Trophoblast cell (in vitro differentiated cells and primary cell): ENCODE measurements at regions not wholly inside any gene's neighbourhood (a gene's known extent, or its start where the extent isn't known, plus 50 kb on each side); places are given as distances from the start of the nearest gene placed in this dataset.

Experiments used
- DNase-seq, 2 donors: peaks; one replicate each; pipeline ENCODE4 v3.0.0-alpha.2; 2016
- H2AFZ ChIP-seq: 2 replicates; pipeline ENCODE4 v1.6.1; 2013; ENCODE audit warnings: low read length, moderate library complexity, mild to moderate bottlenecking; ENCODE audit not compliant: insufficient read depth, poor library complexity
- H2AK5ac ChIP-seq: 2 replicates; pipeline ENCODE4 v1.6.1; 2013; ENCODE audit warnings: mild to moderate bottlenecking, low read length
- H2BK120ac ChIP-seq: 2 replicates; pipeline ENCODE4 v1.6.1; 2013; ENCODE audit warnings: low read length, mild to moderate bottlenecking, moderate library complexity; ENCODE audit not compliant: insufficient read depth, poor library complexity
- H2BK12ac ChIP-seq: 2 replicates; pipeline ENCODE4 v1.6.1; 2013; ENCODE audit warnings: mild to moderate bottlenecking, low read length, moderate library complexity
- H2BK5ac ChIP-seq: 2 replicates; pipeline ENCODE4 v1.6.1; 2013; ENCODE audit warnings: low read length, low read depth, moderate library complexity, mild to moderate bottlenecking; ENCODE audit not compliant: poor library complexity
- H3K14ac ChIP-seq: 2 replicates; pipeline ENCODE4 v1.6.1; 2013; ENCODE audit warnings: mild to moderate bottlenecking, low read length
- H3K18ac ChIP-seq: 2 replicates; pipeline ENCODE4 v1.6.1; 2013; ENCODE audit warnings: mild to moderate bottlenecking, low read length
- H3K23ac ChIP-seq: 2 replicates; pipeline ENCODE4 v1.6.1; 2013; ENCODE audit warnings: low read length
- H3K27ac ChIP-seq: 2 replicates; pipeline ENCODE4 v1.5.1; 2013; ENCODE audit warnings: low read depth, mild to moderate bottlenecking, inconsistent platforms, low read length, moderate library complexity
- H3K27me3 ChIP-seq: 2 replicates; pipeline ENCODE4 v1.6.1; 2013; ENCODE audit warnings: inconsistent platforms, mild to moderate bottlenecking, low read length, moderate library complexity; ENCODE audit not compliant: insufficient read depth
- H3K36me3 ChIP-seq, 2 experiments: 1 replicate in 1 of 2; 2 replicates in 1 of 2; pipeline ENCODE4 v1.6.1; 2013; ENCODE audit warnings: low read length in 2 of 2, mild to moderate bottlenecking in 2 of 2, moderate library complexity in 1 of 2; ENCODE audit not compliant: insufficient read depth in 2 of 2, control insufficient read depth in 1 of 2
- H3K4ac ChIP-seq: 2 replicates; pipeline ENCODE4 v1.6.1; 2013; ENCODE audit warnings: low read depth, mild to moderate bottlenecking, low read length, moderate library complexity
- H3K4me1 ChIP-seq, 2 experiments: 1 replicate in 1 of 2; 2 replicates in 1 of 2; pipeline ENCODE4 v1.6.1; 2013; ENCODE audit warnings: low read length in 2 of 2, mild to moderate bottlenecking in 2 of 2, moderate library complexity in 1 of 2; ENCODE audit not compliant: insufficient read depth in 2 of 2, control insufficient read depth in 1 of 2
- H3K4me2 ChIP-seq: 2 replicates; pipeline ENCODE4 v1.6.1; 2013; ENCODE audit warnings: inconsistent platforms, mild to moderate bottlenecking, low read length, moderate library complexity
- H3K4me3 ChIP-seq: 2 replicates; pipeline ENCODE4 v1.5.1; 2013; ENCODE audit warnings: mild to moderate bottlenecking, low read depth, low read length, inconsistent platforms
- H3K79me1 ChIP-seq: one replicate; pipeline ENCODE4 v1.6.1; 2013; ENCODE audit warnings: low read length
- H3K79me2 ChIP-seq: 2 replicates; pipeline ENCODE4 v1.6.1; 2013; ENCODE audit warnings: low read length, mild to moderate bottlenecking; ENCODE audit not compliant: control insufficient read depth, insufficient read depth, poor library complexity
- H3K9ac ChIP-seq: 2 replicates; pipeline ENCODE4 v1.6.1; 2013; ENCODE audit warnings: mild to moderate bottlenecking, low read length
- H3K9me3 ChIP-seq: 2 replicates; pipeline ENCODE4 v1.6.1; 2013; ENCODE audit warnings: low read depth, mild to moderate bottlenecking, control low read depth, inconsistent platforms, low read length; ENCODE audit not compliant: insufficient read depth
- H4K12ac ChIP-seq: 2 replicates; pipeline ENCODE4 v1.6.1; 2013; ENCODE audit warnings: low read depth, mild to moderate bottlenecking, low read length, moderate library complexity
- H4K8ac ChIP-seq: 2 replicates; pipeline ENCODE4 v1.6.1; 2013; ENCODE audit warnings: low read depth, mild to moderate bottlenecking, low read length, moderate library complexity
- H4K91ac ChIP-seq: one replicate; pipeline ENCODE4 v1.6.1; 2013; ENCODE audit warnings: low read depth, mild to moderate bottlenecking, low read length, moderate library complexity
- WGBS: extraction: QIAGEN DNeasy Blood & Tissue Kit; methylation state at CpG from one replicate; pipeline ENCODE4 v1.1.7; 2013; ENCODE audit warnings: missing lambda C conversion rate; ENCODE audit not compliant: insufficient read length, insufficient coverage; ENCODE audit errors: extremely low coverage; 5-methylcytosine and 5-hydroxymethylcytosine counted together

DNA sequence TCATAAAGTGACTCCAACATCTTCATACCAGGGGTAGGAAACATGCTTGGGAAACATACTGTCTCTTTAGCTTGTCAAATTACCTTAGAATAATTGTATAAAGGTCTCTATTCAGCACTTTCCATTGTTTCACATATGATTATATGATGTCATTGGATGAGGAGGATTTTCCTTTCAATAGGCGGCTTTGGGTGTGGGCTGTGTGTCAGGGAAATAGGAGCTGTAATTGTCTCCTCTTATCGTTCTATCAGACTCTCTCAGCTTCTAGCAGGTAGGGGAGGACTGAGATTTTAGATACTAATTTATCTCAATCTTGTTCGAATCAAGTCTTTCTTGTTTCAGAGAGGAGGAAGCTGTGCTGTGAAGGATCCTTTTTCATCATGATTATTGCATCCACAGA is 179.4 kb upstream of the OLIG3 start:
- H3K18ac ChIP-seq, result no peak overlapping the region
- H3K79me1 ChIP-seq, result no peaks in the 10 kb centered on the region
- H3K14ac ChIP-seq, result no peak overlapping the region
- no peaks in the 10 kb centered on the region for H3K36me3 ChIP-seq
- H4K91ac ChIP-seq, result no peak overlapping the region
- no peak overlapping the region for H2BK12ac ChIP-seq
- no peak overlapping the region for H3K4me3 ChIP-seq
- H3K4me1 ChIP-seq, result no peaks in the 10 kb centered on the region
- peak in 1 of 2 donors; percentile 31 for DNase-seq
- WGBS, result no CpG with 5 or more reads among the region's 3 CpGs
- no peak overlapping the region for H2AK5ac ChIP-seq
- no peak overlapping the region for H3K4me2 ChIP-seq
- H3K9ac ChIP-seq, result no peak overlapping the region
- no peak overlapping the region for H3K27ac ChIP-seq
- no peak overlapping the region for H2AFZ ChIP-seq
- no peaks in the 10 kb centered on the region for H3K79me2 ChIP-seq
- H4K12ac ChIP-seq, result no peak overlapping the region
- H3K27me3 ChIP-seq, result no peaks in the 10 kb centered on the region
- H3K4ac ChIP-seq, result no peak overlapping the region
- H2BK120ac ChIP-seq, result no peak overlapping the region
- H3K9me3 ChIP-seq, result no peaks in the 10 kb centered on the region
- H2BK5ac ChIP-seq, result no peak overlapping the region
- H3K23ac ChIP-seq, result no peak overlapping the region
- no peak overlapping the region for H4K8ac ChIP-seq

- Histone ChIP-seq H3K4ac (no peak overlapping the region), H2BK12ac (no peak overlapping the region), H3K14ac (no peak overlapping the region), H3K9ac (no peak overlapping the region), H3K79me2 (no peaks in the 10 kb centered on the region), H3K79me1 (no peaks in the 10 kb centered on the region), H3K27ac (no peak overlapping the region), H3K4me1 (no peaks in the 10 kb centered on the region), H3K9me3 (no peaks in the 10 kb centered on the region), H3K18ac (no peak overlapping the region), H4K12ac (no peak overlapping the region), H3K4me3 (no peak overlapping the region), H3K4me2 (no peak overlapping the region), H4K8ac (no peak overlapping the region), H3K23ac (no peak overlapping the region), H3K36me3 (no peaks in the 10 kb centered on the region), H4K91ac (no peak overlapping the region), H2AK5ac (no peak overlapping the region), H2BK120ac (no peak overlapping the region), H2AFZ (no peak overlapping the region), H2BK5ac (no peak overlapping the region), H3K27me3 (no peaks in the 10 kb centered on the region)
- WGBS, result no CpG with 5 or more reads among the region's 2 CpGs
- no peak for DNase-seq
Observed at GRCh38 chr6:137676888-137677287, 182.7 kb upstream of the OLIG3 start.

DNA sequence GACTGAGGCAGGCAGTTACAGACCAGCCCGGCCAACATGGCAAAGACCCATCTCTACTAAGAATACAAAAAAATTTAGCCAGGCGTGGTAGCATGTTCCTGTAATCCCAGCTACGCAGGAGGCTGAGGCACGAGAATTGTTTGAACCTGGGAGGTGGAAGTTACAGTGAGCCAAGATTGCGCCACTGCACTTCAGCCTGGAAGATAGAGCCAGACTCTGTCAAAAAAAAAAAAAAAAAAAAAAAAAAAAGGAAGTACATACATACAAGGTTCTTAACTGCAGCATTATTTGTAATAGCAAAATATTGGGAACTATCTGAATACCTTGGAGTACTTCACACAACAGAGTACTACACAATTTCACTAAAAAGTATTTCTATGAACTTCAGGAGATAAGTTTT is 183.5 kb upstream of the OLIG3 start:
- H4K12ac ChIP-seq, result no peak overlapping the region
- no peak overlapping the region for H3K4me3 ChIP-seq
- no peak overlapping the region for H3K18ac ChIP-seq
- WGBS, result no CpG with 5 or more reads among the region's 5 CpGs
- no peaks in the 10 kb centered on the region for H3K79me1 ChIP-seq
- H3K23ac ChIP-seq, result no peak overlapping the region
- DNase-seq, result peak; percentile 36 to 37
- no peaks in the 10 kb centered on the region for H3K27me3 ChIP-seq
- H2BK120ac ChIP-seq, result no peak overlapping the region
- H4K8ac ChIP-seq, result no peak overlapping the region
- H3K9ac ChIP-seq, result no peak overlapping the region
- H2BK5ac ChIP-seq, result no peak overlapping the region
- H3K4ac ChIP-seq, result no peak overlapping the region
- no peaks in the 10 kb centered on the region for H3K9me3 ChIP-seq
- no peak overlapping the region for H3K27ac ChIP-seq
- no peaks in the 10 kb centered on the region for H3K36me3 ChIP-seq
- H2AK5ac ChIP-seq, result no peak overlapping the region
- no peaks in the 10 kb centered on the region for H3K4me1 ChIP-seq
- H2AFZ ChIP-seq, result no peak overlapping the region
- no peak overlapping the region for H3K4me2 ChIP-seq
- H3K79me2 ChIP-seq, result no peaks in the 10 kb centered on the region
- no peak overlapping the region for H4K91ac ChIP-seq
- H2BK12ac ChIP-seq, result no peak overlapping the region
- H3K14ac ChIP-seq, result no peak overlapping the region

DNA sequence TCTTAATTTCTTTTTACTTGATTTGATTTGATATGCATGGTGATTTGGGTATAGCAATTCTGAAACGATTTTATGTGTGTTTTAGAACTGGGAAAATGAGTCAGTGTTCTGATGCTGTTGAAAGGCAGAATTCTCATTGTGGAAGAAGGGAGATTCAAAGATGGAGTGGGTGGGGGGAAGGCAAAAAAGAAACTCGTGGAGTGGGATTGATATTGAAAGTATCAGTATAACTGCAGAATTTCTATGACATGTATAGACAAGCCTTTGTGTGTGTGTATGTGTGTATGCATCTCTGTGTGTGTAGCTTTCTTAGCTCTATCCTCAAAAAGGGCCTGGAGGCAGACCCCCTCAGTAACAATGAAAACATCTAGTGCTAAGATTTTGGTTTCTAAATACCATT is 184.3 kb upstream of the OLIG3 start:
- Histone ChIP-seq H3K27ac (no peak overlapping the region), H4K91ac (no peak overlapping the region), H3K4me3 (no peak overlapping the region), H2BK5ac (no peak overlapping the region), H4K8ac (no peak overlapping the region), H2AFZ (no peak overlapping the region), H3K9ac (no peak overlapping the region), H2AK5ac (no peak overlapping the region), H3K4me1 (no peaks in the 10 kb centered on the region), H3K79me2 (no peaks in the 10 kb centered on the region), H3K18ac (no peak overlapping the region), H3K4ac (no peak overlapping the region), H2BK12ac (no peak overlapping the region), H3K14ac (no peak overlapping the region), H3K23ac (no peak overlapping the region), H2BK120ac (no peak overlapping the region), H3K4me2 (no peak overlapping the region), H3K79me1 (no peaks in the 10 kb centered on the region), H3K36me3 (no peaks in the 10 kb centered on the region), H3K27me3 (no peaks in the 10 kb centered on the region), H3K9me3 (no peaks in the 10 kb centered on the region), H4K12ac (no peak overlapping the region)
- no peak for DNase-seq
- WGBS, result no CpG with 5 or more reads among the region's 2 CpGs
